Bone marrow (tissue), 2 donors: ENCODE measurements at regions not wholly inside any gene's neighbourhood (a gene's known extent, or its start where the extent isn't known, plus 50 kb on each side); places are given as distances from the start of the nearest gene placed in this dataset.

Experiments
- DNase-seq, 2 donors: peaks; one replicate each; lab custom pipeline; 2025; lab: John Stamatoyannopoulos, UW

DNA sequence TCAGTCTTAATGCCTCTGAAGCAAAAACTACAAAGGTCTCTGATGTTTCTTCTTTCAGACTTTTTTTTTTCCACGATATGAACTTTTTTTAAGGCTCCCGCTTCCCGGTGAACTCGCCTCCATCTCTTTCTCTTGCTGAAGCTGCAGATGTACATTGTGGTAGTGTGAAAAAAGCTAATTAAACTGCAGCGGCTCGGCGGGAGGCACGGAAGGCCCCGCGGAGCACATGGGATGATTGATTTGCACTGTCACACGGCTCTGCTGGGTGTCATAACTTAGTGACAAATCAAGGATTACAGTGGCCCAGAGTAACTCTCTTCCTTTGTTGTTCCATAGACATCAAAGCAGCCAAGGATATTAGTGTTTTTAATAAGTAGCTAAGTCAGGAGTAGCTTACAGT, 196.3 kb downstream of the AXIN2 start:
- no peak for DNase-seq

GRCh38 chr17:65364438-65364837, 197.0 kb downstream of the AXIN2 start:
- no peak for DNase-seq

- DNase-seq = no peak
Observed at GRCh38 chr17:65362826-65363225, 198.6 kb downstream of the AXIN2 start.

GRCh38 chr17:65360961-65361552, 200.4 kb downstream of the AXIN2 start:
- DNase-seq = no peak

- no peak for DNase-seq
Observed at GRCh38 chr17:65359016-65359415, 202.4 kb downstream of the AXIN2 start.

GRCh38 chr17:65356536-65356935, 204.9 kb downstream of the AXIN2 start:
- DNase-seq = no peak

DNA sequence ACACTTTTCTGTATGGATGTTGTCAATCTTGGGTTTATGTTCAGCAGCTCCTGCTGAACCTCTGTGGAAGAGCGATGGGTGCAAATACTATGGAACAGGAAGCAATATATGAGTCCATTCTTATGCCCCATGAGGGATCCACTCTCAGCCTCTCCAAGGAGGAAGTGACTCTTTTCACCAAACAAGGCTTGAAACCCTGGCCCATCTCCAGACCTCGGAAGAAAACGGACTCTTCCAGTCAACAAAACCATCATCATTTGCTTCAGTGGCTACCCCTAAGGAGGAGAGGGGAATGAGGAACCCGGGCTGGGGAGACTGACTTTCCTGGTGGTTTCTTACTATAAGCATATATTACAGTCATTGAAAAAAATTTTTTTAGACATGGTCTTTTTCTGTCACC, 206.2 kb downstream of the AXIN2 start:
- DNase-seq = no peak

- no peak for DNase-seq
Observed at GRCh38 chr17:65349916-65350315, 211.5 kb downstream of the AXIN2 start.

DNA sequence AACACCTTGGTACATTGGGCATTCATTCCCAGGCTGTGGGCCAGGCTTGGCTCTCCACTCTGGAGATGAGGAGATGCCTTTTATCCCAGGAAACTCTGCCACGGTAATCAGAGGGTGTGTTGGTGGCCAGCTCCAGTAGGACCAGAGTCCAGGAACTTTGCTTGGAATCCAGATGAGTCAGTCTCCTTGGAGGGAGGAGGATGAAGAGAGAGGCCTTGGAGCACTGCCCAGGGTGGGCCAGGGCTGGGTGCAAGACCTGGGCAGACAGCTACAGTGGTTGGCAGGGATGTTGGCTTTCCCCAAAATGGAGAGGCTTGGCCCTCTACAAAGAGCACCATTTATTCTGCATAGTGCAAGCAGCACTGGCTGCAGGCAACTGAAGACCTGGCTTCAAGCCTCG, 209.0 kb downstream of the RGS9 start:
- no peak for DNase-seq

DNA sequence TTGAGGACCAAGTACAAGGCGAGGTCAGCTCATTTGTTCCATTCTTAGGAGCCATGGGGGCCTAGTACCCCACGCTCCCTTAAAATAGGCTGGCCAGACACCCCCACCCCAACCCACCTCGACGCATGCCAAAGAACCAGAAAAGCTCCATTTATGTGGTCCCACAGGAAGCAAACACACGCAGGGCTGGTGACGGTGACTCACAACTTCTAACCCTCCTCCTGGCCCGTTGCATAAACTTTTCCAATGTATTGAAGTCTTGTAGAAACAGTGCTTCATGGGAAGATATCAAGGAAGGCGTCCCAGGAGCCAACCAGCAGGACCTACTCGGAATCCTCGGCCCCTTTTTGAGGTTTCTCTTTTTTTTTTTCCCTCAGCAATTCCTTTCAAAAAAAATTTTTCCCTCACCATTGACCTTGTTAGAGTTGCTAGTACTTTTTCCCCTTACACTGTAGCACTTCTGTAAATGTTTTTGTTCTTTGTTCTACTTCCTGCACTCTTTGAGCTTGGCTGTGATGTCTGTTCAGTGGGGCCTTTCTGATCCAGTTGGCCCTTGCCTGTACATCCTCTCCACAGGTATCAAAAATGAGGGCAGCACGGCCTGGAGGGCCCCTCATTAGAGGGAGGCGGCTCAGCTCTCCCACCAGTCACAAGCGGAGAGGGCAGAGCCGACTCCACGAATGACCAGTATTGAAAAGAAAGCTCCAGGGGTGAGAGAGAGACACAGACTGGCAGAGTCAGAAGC, 208.3 kb downstream of the RGS9 start:
- DNase-seq = no peak

- DNase-seq = no peak
Observed at GRCh38 chr17:65340401-65340800, 203.2 kb downstream of the RGS9 start.

DNA sequence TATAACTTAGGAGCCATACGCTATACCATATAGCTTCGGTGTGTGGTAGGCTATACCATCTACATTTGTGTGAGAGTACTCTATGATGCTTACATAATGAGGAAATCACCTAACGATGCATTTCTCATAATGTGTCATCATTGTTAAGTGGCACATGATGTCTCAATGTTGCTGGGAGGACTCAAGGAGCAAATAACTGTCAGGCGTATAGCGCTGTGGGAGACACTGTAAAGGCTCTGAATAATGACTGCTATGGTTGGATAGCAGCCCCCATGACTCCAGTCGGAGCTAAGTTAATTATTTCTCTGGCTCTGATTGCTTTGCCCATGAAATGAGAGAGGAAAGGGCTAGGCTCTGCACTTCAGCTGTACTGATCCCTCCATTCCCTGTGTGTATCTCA, 197.2 kb downstream of the RGS9 start:
- DNase-seq = no peak

DNA sequence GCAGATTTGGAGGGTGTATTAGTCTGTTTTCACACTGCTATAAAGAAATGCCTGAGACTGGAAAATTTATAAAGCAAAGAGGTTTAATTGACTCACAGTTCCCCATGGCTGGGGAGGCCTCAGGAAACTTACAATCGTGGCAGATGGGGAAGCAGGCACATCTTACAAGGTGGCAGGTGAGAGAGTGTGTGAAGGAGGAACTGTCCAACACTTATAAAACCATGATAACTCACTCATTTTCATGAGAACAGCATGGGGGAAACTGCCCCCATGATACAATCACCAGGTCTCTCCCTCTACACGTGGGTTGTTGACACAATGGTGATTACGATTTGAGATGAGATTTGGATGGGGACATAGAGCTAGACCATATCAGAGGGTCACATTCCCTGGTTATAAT, 195.6 kb downstream of the RGS9 start:
- DNase-seq = no peak

GRCh38 chr17:65332375-65332774, 195.2 kb downstream of the RGS9 start:
- no peak for DNase-seq

DNA sequence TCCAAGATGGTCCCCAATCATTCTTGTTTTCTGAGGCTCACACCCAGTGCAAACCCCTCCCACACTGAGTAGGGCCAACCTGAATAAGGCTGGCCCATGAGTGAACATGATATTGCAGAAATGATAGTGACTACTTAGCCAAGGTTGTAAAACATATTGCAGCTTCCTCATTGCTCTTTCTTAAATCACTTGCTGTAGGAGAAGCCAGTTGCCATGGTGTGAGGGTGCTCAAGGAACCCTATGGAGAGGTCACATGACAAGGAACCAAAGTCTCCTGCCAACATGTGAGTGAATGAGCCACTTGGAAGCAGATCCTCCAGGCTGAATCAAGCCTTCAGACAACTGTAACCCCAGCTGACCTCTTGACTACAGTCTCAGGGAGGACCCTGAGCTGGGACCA, 191.4 kb downstream of the RGS9 start:
- no peak for DNase-seq

DNA sequence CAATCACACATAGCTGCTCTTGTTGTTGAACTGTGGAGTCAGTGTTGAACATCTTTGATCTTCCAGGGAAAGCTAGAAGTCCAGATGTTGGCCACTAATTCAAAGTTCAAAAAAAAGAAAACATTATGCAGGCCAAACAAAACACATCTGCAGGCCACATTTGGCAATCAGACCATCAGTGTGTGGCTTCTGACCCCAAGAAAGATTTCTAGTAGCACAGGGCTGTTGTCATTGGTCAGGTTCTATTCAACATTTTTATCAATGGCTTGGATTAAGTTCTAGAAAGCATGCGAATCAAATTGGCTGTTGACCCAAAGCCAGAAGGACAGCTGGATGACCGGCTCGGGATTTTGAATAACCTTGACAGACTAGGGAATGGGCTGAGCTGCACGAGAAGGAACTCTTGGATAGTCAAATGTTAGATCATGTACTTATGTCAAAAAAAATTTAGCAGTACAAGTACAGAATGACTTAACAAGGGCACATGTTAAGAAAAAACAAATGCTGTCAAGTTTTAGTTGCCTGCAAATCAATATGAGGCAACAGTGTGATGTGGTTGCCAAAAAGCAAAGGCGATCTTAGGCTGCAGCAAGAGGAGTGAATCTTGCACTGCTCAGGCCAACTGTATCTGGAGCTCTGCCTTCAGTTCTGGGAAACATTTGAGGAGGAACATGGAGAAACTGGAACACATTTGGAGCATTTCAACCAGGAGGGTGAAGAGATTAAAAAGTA, 187.6 kb downstream of the RGS9 start:
- DNase-seq = no peak

- DNase-seq = no peak
Observed at GRCh38 chr17:65323049-65323448, 185.9 kb downstream of the RGS9 start.

DNA sequence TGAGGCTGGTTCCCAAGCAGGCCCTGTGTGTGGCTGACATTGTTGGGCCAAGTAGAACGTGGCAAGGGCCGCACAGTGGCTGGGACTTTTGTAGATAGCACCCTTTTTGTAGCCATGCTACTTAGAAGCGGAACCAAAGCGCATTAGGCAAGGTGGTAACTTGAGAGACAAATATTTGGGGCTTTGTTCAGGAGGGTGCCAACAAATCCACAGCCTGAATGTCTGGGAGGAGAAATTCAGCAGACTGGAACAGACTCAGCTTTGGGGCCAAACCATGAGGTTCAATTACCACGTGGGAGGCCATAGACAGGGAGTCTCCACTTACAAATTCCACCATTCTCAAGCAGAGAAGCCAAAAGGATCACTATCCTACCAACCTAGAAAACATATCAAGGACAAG, 183.7 kb downstream of the RGS9 start:
- no peak for DNase-seq

DNA sequence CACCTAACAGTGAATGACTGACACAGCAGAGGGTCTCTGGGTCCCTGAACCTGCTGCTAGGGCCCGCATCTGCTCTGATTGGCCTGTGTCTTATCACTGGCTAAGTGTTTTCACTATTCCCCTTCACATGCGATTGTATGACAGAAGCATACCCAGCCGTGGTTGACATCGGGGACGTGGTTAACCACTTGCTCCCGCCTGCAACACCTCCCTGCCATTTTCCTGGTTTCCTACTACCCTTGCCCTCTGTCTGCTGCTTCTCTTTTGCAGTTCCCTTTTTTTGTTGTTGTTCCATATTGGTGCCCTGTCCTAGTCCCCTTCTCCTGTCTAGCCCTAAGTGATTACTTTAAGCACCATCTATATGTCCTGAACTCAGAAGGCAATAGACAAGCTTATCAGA, 177.0 kb downstream of the RGS9 start:
- DNase-seq = no peak

DNA sequence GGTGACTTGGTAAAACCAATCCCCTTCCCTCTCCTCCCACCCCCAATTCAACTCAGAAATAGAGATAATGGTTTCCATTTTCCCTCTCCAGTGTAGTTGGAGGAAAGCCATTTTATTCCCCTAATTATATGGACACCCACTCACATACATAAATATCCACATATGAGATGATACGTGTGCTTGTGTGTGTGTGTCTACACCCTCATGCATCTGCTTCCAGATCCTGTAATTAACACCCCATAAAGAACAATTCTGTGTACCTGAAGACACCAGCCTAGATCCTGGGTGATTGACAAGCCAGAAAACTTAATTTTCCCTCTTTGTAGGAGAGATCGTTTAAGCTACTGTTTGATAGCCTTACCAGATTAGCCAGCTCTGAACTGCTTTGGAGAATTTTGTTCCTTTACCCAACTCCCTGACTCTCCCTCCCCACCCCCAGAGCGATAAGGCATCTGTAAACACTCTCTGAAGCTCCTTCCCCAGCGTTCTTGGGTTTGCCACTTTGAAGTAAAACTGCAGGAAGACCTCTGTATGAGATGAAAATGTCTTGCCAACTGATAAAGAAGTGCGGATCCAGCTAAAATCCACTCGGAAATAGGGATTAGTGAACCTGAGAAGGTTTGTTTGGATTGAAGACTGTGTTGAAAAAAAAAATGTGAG, 175.7 kb downstream of the RGS9 start:
- no peak for DNase-seq

DNA sequence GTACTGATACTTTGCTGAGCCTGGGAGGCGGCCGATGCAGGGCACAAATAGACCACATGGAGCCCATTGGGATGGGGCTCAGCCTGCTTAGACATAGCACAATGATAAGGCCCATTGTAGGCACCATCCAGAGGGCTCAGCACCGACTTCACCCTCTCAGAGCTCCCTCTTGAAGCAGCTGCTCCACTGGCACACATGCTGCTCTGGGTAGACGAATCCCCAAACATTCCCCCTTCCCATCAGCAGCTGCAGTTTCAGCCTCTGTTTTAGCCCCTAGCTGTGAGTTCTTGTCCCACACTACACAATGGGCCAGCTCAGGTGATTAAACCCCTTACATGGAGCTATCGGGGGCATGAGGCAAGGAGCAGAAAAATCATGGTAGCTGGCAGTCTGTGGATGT, 174.1 kb downstream of the RGS9 start:
- DNase-seq = no peak

DNA sequence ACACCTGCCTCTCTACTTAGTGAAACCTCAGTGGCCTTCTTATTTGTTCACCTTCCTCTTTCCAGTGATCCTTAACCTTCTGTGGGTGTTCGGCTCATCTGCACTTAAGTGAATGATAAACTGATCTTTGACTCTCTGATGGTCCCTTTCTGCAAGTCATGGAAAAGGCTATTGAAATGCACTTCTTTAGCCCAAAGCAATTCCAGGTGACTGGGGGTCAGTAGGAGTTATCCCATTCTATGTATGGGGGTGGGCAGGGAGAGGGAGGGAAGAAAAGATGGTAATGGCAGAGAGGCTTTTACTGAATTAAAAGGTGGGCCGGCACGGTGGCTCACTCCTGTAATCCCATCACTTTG, 170.8 kb downstream of the RGS9 start:
- DNase-seq = no peak
